Neural crest cell (in vitro differentiated cells): ENCODE measurements at regions not wholly inside any gene's neighbourhood (a gene's known extent, or its start where the extent isn't known, plus 50 kb on each side); places are given as distances from the start of the nearest gene placed in this dataset.

Experiments used
- DNase-seq: peaks from one replicate; pipeline ENCODE4 v3.0.0; 2021; ENCODE audit warnings: low read depth, mixed read lengths, low spot score
- H3K27ac Mint-ChIP-seq: one replicate; pipeline ENCODE4 v1.8.0; 2021; ENCODE audit warnings: mild to moderate bottlenecking, mixed read lengths; ENCODE audit not compliant: unreplicated experiment
- H3K27me3 Mint-ChIP-seq: 2 replicates; pipeline ENCODE4 v1.8.0; 2021; ENCODE audit warnings: low read depth, mild to moderate bottlenecking, mixed read lengths
- H3K36me3 Mint-ChIP-seq: 2 replicates; pipeline ENCODE4 v1.8.0; 2021; ENCODE audit warnings: low read depth, mild to moderate bottlenecking, mixed read lengths
- H3K4me1 Mint-ChIP-seq: 2 replicates; pipeline ENCODE4 v1.8.0; 2021; ENCODE audit warnings: mixed read lengths
- H3K4me3 Mint-ChIP-seq: one replicate; pipeline ENCODE4 v1.8.0; 2021; ENCODE audit warnings: mild to moderate bottlenecking, mixed read lengths
- H3K9me3 Mint-ChIP-seq: 2 replicates; pipeline ENCODE4 v1.8.0; 2021; ENCODE audit warnings: mixed read lengths
- TF ChIP-seq, protein P1 (sequence below): fragments of 200-600 bp; sonication (generic); conservative IDR thresholded peaks from 2 replicates; pipeline ENCODE4 v1.5.0; 2021; ENCODE audit warnings: antibody characterized with exemption, mild to moderate bottlenecking

DNA sequence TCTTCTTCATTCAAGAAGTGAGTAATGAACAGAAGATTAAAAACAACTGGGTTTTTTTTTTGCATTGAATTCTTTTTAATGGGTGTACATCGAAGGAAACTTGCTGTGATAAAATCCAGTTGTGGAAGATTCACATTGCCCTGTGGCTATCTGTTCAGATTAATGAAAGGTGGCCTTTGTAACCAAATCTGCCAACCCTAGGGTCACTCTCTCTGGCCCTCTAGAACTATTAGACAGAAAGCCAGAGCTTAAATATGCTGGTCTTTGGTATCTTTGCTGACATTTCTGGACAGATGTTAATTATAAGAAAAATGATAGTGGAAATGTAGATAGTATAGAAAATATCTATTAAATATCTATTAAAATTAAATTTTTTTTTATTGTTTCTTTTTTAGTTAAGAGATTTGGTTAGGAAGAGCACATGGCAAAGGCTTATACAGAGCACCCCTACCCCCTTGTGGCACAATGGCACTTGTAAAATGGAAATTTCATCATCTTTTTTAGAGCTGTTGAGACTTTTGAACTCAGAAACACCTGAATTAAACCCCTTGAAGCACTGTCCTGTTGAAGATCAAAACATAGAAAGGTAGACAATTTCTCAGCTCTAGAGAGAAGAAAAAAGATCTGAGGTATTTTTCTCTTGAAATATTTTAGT lies 572.5 kb downstream of the PKHD1 start:
- Mint-ChIP-seq H3K4me3 (peak overlapping the region; percentile 60), H3K27ac (peak overlapping the region; percentile 91)
- TF ChIP-seq, protein P1, sequence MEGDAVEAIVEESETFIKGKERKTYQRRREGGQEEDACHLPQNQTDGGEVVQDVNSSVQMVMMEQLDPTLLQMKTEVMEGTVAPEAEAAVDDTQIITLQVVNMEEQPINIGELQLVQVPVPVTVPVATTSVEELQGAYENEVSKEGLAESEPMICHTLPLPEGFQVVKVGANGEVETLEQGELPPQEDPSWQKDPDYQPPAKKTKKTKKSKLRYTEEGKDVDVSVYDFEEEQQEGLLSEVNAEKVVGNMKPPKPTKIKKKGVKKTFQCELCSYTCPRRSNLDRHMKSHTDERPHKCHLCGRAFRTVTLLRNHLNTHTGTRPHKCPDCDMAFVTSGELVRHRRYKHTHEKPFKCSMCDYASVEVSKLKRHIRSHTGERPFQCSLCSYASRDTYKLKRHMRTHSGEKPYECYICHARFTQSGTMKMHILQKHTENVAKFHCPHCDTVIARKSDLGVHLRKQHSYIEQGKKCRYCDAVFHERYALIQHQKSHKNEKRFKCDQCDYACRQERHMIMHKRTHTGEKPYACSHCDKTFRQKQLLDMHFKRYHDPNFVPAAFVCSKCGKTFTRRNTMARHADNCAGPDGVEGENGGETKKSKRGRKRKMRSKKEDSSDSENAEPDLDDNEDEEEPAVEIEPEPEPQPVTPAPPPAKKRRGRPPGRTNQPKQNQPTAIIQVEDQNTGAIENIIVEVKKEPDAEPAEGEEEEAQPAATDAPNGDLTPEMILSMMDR = peak; percentile 65

DNA sequence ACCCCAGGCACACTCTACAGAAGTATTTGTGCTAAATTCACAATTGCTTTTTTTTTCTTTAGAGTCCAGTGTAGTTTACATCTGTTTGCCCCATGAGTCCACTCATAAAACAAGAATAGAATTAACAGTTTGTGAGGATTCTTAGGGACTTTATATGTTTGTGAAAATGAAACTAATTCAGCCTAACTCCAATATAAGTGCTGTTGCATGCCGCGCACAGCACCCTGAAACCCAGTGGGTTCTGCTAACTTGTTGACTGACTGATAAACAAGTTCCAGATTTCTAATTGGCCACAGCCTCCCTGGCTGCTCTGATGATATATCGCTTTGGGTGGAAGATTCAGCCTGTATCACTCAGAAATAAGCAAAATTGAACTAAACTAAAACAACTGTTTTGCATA lies 561.4 kb downstream of the PKHD1 start:
- no peak overlapping the region for H3K27ac Mint-ChIP-seq
- peaks cover 6% of the 10 kb centered on the region for H3K9me3 Mint-ChIP-seq
- peaks cover 4% of the 10 kb centered on the region for H3K4me1 Mint-ChIP-seq
- no peaks in the 10 kb centered on the region for H3K27me3 Mint-ChIP-seq
- no peak overlapping the region for H3K4me3 Mint-ChIP-seq
- DNase-seq = no peak
- TF ChIP-seq, protein P1 = no peak
- H3K36me3 Mint-ChIP-seq = peaks cover 5% of the 10 kb centered on the region

More for the DNA sequence above, 572.5 kb downstream of the PKHD1 start:
- Mint-ChIP-seq H3K9me3 (peaks cover 5% of the 10 kb centered on the region), H3K4me1 (peaks cover 48% of the 10 kb centered on the region), H3K36me3 (peaks cover 9% of the 10 kb centered on the region), H3K27me3 (no peaks in the 10 kb centered on the region)
- DNase-seq = no peak

DNA sequence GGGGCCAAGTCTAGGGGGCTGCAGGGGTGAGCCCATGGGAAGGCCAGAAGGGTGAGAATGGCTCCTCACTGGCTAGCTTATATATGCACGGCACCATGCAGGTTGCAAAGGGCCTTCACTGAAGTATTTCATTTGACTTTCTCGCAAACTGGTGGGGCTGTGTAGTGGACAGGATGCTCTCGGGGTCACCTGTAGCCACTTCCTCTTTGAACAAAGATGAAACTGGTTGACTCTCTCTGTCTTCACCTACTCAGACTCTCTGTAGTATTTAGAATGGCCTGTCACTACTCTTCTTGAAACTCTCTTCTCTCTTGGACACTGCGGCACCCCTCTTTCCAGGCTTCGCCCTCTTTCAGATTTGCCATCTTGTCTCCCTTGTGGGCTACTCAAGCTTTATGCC lies 560.5 kb downstream of the PKHD1 start:
- H3K4me3 Mint-ChIP-seq = no peak overlapping the region
- peaks cover 11% of the 10 kb centered on the region for H3K4me1 Mint-ChIP-seq
- TF ChIP-seq, protein P1 = no peak
- peaks cover 6% of the 10 kb centered on the region for H3K9me3 Mint-ChIP-seq
- H3K36me3 Mint-ChIP-seq = peaks cover 5% of the 10 kb centered on the region
- DNase-seq = no peak
- no peak overlapping the region for H3K27ac Mint-ChIP-seq
- H3K27me3 Mint-ChIP-seq = no peaks in the 10 kb centered on the region

DNA sequence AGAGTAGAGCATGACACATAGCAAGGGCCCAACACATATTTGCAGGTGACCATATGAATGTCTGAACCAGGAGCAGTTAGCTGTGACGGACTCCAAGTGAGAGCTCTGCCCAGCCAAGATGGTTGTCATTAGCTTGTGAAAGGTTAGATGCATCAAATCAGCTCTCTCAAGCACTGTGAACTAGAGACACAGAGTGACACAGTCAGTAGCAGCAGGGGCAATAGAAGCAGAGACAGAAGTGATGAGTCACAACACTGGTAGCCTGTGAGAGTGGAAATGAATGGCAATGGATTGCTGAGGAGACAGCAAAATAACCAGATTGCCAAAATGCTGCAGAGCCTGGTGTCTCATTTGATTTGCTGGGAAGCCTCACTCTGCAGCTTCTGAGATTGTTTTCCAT lies 558.9 kb downstream of the PKHD1 start:
- Mint-ChIP-seq H3K9me3 (peaks cover 8% of the 10 kb centered on the region), H3K4me3 (no peak overlapping the region), H3K36me3 (peaks cover 5% of the 10 kb centered on the region), H3K4me1 (peaks cover 17% of the 10 kb centered on the region), H3K27me3 (no peaks in the 10 kb centered on the region), H3K27ac (peak overlapping the region; percentile 80)
- TF ChIP-seq, protein P1 = no peak
- no peak for DNase-seq

DNA sequence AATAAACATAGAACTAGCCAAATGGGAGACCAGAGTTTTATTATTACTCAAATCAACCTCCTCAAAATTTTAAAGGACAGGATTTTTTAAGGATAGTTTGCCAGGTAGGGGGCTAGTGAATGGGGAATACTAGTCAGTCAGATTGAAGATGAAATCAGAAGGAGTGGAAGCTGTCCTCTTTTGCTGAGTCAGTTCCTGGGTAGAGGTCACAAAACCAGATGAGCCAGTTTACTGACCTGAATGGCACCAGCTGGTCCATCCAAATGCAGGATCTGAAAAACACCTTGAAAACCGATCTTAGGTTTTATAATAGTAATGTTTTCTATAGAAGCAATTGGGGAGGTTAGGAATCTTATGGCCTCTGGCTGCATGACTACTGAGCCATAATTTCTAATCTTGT lies 558.2 kb downstream of the PKHD1 start:
- DNase-seq = no peak
- Mint-ChIP-seq H3K4me1 (peaks cover 17% of the 10 kb centered on the region), H3K4me3 (no peak overlapping the region), H3K27ac (no peak overlapping the region), H3K9me3 (peaks cover 8% of the 10 kb centered on the region), H3K36me3 (peaks cover 5% of the 10 kb centered on the region), H3K27me3 (no peaks in the 10 kb centered on the region)
- TF ChIP-seq, protein P1 = no peak
